Prostate gland (tissue), 2 donors: ENCODE measurements at regions not wholly inside any gene's neighbourhood (a gene's known extent, or its start where the extent isn't known, plus 50 kb on each side); places are given as distances from the start of the nearest gene placed in this dataset.

Source experiments
- POLR2A ChIP-seq: fragments of 450-650 bp; IDR thresholded peaks from one replicate; pipeline ENCODE4 v1.6.1; 2016; ENCODE audit warnings: antibody characterized with exemption, mild to moderate bottlenecking
- POLR2AphosphoS5 ChIP-seq: sonication (generic); formaldehyde crosslinking; IDR thresholded peaks from one replicate; pipeline ENCODE4 v1.6.1; 2017; ENCODE audit warnings: antibody characterized with exemption
- TF ChIP-seq, protein P1 (sequence below), 4 experiments: fragments of 200-600 bp in 2 of 4; fragments of 450-650 bp in 2 of 4; sonication (generic) in 2 of 4; IDR thresholded peaks; 1 replicate in 3 of 4; 2 replicates in 1 of 4; pipeline ENCODE4 v1.5.1; 2016 to 2019; ENCODE audit warnings: antibody characterized with exemption in 4 of 4, mild to moderate bottlenecking in 2 of 4, moderate library complexity in 2 of 4

DNA sequence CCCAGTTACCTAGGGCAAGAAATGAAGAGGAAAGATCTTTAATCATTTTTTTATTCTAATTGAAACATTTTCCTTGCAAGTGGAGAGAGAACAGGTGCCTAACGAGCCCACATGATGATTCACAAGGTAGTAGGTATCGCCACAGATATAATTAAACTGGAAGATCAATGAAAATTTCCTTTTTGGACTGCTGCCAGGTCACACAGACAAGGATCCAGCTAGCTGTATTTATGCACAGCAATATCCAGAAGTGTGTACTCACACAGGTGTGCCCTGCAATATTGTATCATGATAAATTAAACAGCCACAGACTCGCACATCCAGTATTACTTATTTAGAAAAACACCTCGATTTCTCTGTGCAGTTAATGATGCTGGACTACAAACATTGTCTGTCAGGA lies 294.0 kb upstream of the SMARCA2 start:
- TF ChIP-seq, protein P1, sequence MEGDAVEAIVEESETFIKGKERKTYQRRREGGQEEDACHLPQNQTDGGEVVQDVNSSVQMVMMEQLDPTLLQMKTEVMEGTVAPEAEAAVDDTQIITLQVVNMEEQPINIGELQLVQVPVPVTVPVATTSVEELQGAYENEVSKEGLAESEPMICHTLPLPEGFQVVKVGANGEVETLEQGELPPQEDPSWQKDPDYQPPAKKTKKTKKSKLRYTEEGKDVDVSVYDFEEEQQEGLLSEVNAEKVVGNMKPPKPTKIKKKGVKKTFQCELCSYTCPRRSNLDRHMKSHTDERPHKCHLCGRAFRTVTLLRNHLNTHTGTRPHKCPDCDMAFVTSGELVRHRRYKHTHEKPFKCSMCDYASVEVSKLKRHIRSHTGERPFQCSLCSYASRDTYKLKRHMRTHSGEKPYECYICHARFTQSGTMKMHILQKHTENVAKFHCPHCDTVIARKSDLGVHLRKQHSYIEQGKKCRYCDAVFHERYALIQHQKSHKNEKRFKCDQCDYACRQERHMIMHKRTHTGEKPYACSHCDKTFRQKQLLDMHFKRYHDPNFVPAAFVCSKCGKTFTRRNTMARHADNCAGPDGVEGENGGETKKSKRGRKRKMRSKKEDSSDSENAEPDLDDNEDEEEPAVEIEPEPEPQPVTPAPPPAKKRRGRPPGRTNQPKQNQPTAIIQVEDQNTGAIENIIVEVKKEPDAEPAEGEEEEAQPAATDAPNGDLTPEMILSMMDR (IDR thresholded peaks at IDR 0.05) = no peak
- TF ChIP-seq POLR2AphosphoS5 (no peak), POLR2A (no peak)
